H9 (cell line): ENCODE measurements at regions not wholly inside any gene's neighbourhood (a gene's known extent, or its start where the extent isn't known, plus 50 kb on each side); places are given as distances from the start of the nearest gene placed in this dataset.
A peak's percentile ranks its signal among the peaks of the same experiment; 100 is the strongest.

Source experiments
- DNase-seq: peaks from one replicate; pipeline ENCODE4 v3.0.0-alpha.2; 2017
- H2AFZ ChIP-seq: one replicate; pipeline ENCODE4 v1.6.1; 2013; ENCODE audit warnings: mild to moderate bottlenecking, low read length, control low read depth, moderate library complexity
- H2AK5ac ChIP-seq: 2 replicates; pipeline ENCODE4 v1.6.1; 2013; ENCODE audit warnings: low read length, control low read depth, mixed read lengths; ENCODE audit not compliant: insufficient read length
- H2BK120ac ChIP-seq: one replicate; pipeline ENCODE4 v1.6.1; 2013; ENCODE audit warnings: low read depth, mild to moderate bottlenecking, low read length, control low read depth, inconsistent platforms; ENCODE audit not compliant: poor library complexity, severe bottlenecking
- H2BK12ac ChIP-seq: 2 replicates; pipeline ENCODE4 v1.6.1; 2013; ENCODE audit warnings: low read length, control low read depth, mixed read lengths, low read depth; ENCODE audit not compliant: insufficient read length
- H2BK15ac ChIP-seq: 2 replicates; pipeline ENCODE4 v1.6.1; 2013; ENCODE audit warnings: low read depth, low read length, control low read depth
- H2BK20ac ChIP-seq: one replicate; pipeline ENCODE4 v1.6.1; 2013; ENCODE audit warnings: low read depth, mild to moderate bottlenecking, low read length, control low read depth, inconsistent platforms; ENCODE audit not compliant: poor library complexity, severe bottlenecking
- H2BK5ac ChIP-seq: 2 replicates; pipeline ENCODE4 v1.6.1; 2013; ENCODE audit warnings: low read length, control low read depth, mixed read lengths; ENCODE audit not compliant: insufficient read length
- H3K14ac ChIP-seq: 2 replicates; pipeline ENCODE4 v1.6.1; 2013; ENCODE audit warnings: low read length, control low read depth; ENCODE audit not compliant: insufficient read depth
- H3K18ac ChIP-seq: 2 replicates; pipeline ENCODE4 v1.6.1; 2013; ENCODE audit warnings: low read depth, mild to moderate bottlenecking, mixed read lengths, low read length, control low read depth; ENCODE audit not compliant: insufficient read length
- H3K23ac ChIP-seq: 2 replicates; pipeline ENCODE4 v1.6.1; 2013; ENCODE audit warnings: low read length, control low read depth, mixed read lengths, low read depth; ENCODE audit not compliant: insufficient read length
- H3K23me2 ChIP-seq: 2 replicates; pipeline ENCODE4 v1.6.1; 2013; ENCODE audit warnings: low read depth, mild to moderate bottlenecking, mixed read lengths, low read length, control low read depth; ENCODE audit not compliant: insufficient read length, poor library complexity, severe bottlenecking
- H3K27ac ChIP-seq: 2 replicates; pipeline ENCODE4 v1.5.1; 2013; ENCODE audit warnings: low read length, control low read depth, mixed read lengths, low read depth; ENCODE audit not compliant: insufficient read length
- H3K27me3 ChIP-seq: 2 replicates; pipeline ENCODE4 v1.6.1; 2013; ENCODE audit warnings: low read length, control low read depth, inconsistent platforms; ENCODE audit not compliant: insufficient read depth
- H3K4ac ChIP-seq: 2 replicates; pipeline ENCODE4 v1.6.1; 2013; ENCODE audit warnings: low read depth, mild to moderate bottlenecking, control low read depth, inconsistent platforms, low read length, moderate library complexity
- H3K4me1 ChIP-seq: 2 replicates; pipeline ENCODE4 v1.6.1; 2013; ENCODE audit warnings: low read length, control low read depth, inconsistent platforms; ENCODE audit not compliant: insufficient read depth
- H3K4me2 ChIP-seq: 2 replicates; pipeline ENCODE4 v1.6.1; 2013; ENCODE audit warnings: low read length, control low read depth, mixed read lengths; ENCODE audit not compliant: insufficient read length, insufficient read depth
- H3K56ac ChIP-seq: 2 replicates; pipeline ENCODE4 v1.6.1; 2013; ENCODE audit warnings: low read depth, mild to moderate bottlenecking, mixed read lengths, low read length, control low read depth; ENCODE audit not compliant: insufficient read length
- H3K79me1 ChIP-seq: 2 replicates; pipeline ENCODE4 v1.6.1; 2013; ENCODE audit warnings: low read depth, mild to moderate bottlenecking, moderate library complexity, low read length, control low read depth, inconsistent platforms; ENCODE audit not compliant: insufficient read depth, poor library complexity, severe bottlenecking
- H3K79me2 ChIP-seq: 2 replicates; pipeline ENCODE4 v1.6.1; 2013; ENCODE audit warnings: low read length, control low read depth, inconsistent platforms; ENCODE audit not compliant: insufficient read depth
- H3K9ac ChIP-seq: 2 replicates; pipeline ENCODE4 v1.6.1; 2013; ENCODE audit warnings: low read length, control low read depth, mixed read lengths; ENCODE audit not compliant: insufficient read length; ENCODE audit errors: extremely low read depth
- H3K9me3 ChIP-seq: one replicate; pipeline ENCODE4 v1.6.1; 2013; ENCODE audit warnings: low read depth, low read length, inconsistent platforms; ENCODE audit not compliant: control insufficient read depth
- H3T11ph ChIP-seq: one replicate; pipeline ENCODE4 v1.6.1; 2013; ENCODE audit warnings: mild to moderate bottlenecking, low read length, control low read depth, inconsistent platforms
- H4K20me1 ChIP-seq: one replicate; pipeline ENCODE4 v1.6.1; 2013; ENCODE audit not compliant: control insufficient read depth, insufficient read length, insufficient read depth
- H4K5ac ChIP-seq: 2 replicates; pipeline ENCODE4 v1.6.1; 2013; ENCODE audit warnings: low read depth, mild to moderate bottlenecking, mixed read lengths, low read length, control low read depth; ENCODE audit not compliant: insufficient read length
- H4K8ac ChIP-seq: replicated peaks from 2 replicates; pipeline ENCODE4 v1.6.1; 2013; ENCODE audit warnings: low read length, control low read depth, mixed read lengths, low read depth; ENCODE audit not compliant: insufficient read length
- H4K91ac ChIP-seq: 2 replicates; pipeline ENCODE4 v1.6.1; 2013; ENCODE audit warnings: low read depth, mild to moderate bottlenecking, moderate library complexity, mixed read lengths, low read length, control low read depth; ENCODE audit not compliant: insufficient read length
- H3K27ac Mint-ChIP-seq, 3 experiments: 2 replicates in 2 of 3; 3 replicates in 1 of 3; pipeline ENCODE4 v1.8.0; 2020 to 2021; ENCODE audit warnings: mixed read lengths in 3 of 3, mild to moderate bottlenecking in 1 of 3, moderate library complexity in 1 of 3
- H3K27me3 Mint-ChIP-seq: 2 replicates; pipeline ENCODE4 v1.8.0; 2021; ENCODE audit warnings: low read depth, mild to moderate bottlenecking, moderate library complexity, mixed read lengths
- H3K36me3 Mint-ChIP-seq, 3 experiments: 2 replicates in 2 of 3; 3 replicates in 1 of 3; pipeline ENCODE4 v1.8.0; 2020 to 2021; ENCODE audit warnings: low read depth in 3 of 3, mixed read lengths in 3 of 3; ENCODE audit not compliant: insufficient read depth in 1 of 3
- H3K4me1 Mint-ChIP-seq, 2 experiments: 2 replicates each; pipeline ENCODE4 v1.8.0; 2020; ENCODE audit warnings: mixed read lengths in 2 of 2
- H3K4me3 Mint-ChIP-seq, 2 experiments: 2 replicates in 1 of 2; 3 replicates in 1 of 2; pipeline ENCODE4 v1.8.0; 2020 to 2021; ENCODE audit warnings: mild to moderate bottlenecking in 2 of 2, mixed read lengths in 2 of 2, moderate library complexity in 1 of 2
- H3K9me3 Mint-ChIP-seq, 2 experiments: 2 replicates in 1 of 2; 3 replicates in 1 of 2; pipeline ENCODE4 v1.8.0; 2020; ENCODE audit warnings: mild to moderate bottlenecking in 2 of 2, mixed read lengths in 2 of 2, moderate library complexity in 1 of 2
- WGBS: extraction: QIAGEN DNeasy Blood & Tissue Kit; methylation state at CpG from one replicate; pipeline ENCODE4 v1.1.7; 2013; ENCODE audit warnings: missing lambda C conversion rate, low lambda C conversion rate, mixed read lengths; ENCODE audit not compliant: insufficient read length; ENCODE audit errors: extremely low coverage; 5-methylcytosine and 5-hydroxymethylcytosine counted together
- TF ChIP-seq, protein P1 (sequence below): fragments of 200-600 bp; sonication (generic); conservative IDR thresholded peaks from 3 replicates; pipeline ENCODE4 v1.8.0; 2021; ENCODE audit warnings: antibody characterized with exemption, mild to moderate bottlenecking

DNA sequence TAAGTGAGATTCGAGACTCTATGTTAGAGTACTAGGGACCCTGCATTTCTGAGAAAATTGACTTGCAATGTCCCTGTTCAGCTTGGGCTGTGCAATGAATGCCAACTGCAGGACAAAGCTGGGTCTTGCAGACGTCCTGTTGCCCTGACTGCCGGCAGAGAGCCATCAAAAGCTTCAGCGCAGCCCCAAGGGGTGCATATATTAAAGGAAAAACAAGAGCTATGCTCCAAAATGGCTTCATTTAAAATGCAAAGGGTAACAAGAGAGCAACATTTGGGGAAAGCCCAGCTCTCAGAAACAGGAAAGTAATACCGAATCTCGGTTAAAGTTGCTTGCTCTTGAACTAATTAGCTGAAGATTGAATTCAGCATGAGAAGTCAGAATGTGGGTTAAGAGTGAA is 110.9 kb upstream of the PNPT1 start:
- no peak overlapping the region for H3K9ac ChIP-seq
- H3K56ac ChIP-seq, result no peak overlapping the region
- H2BK20ac ChIP-seq, result no peak overlapping the region
- no peak overlapping the region for H2AFZ ChIP-seq
- no peak overlapping the region for H3T11ph ChIP-seq
- no peaks in the 10 kb centered on the region for H4K20me1 ChIP-seq
- no peaks in the 10 kb centered on the region for H3K23me2 ChIP-seq
- no peak for DNase-seq
- H3K79me2 ChIP-seq, result no peaks in the 10 kb centered on the region
- no peaks in the 10 kb centered on the region for H3K79me1 ChIP-seq
- H3K4me2 ChIP-seq, result no peak overlapping the region
- H3K27ac Mint-ChIP-seq, result peak overlapping the region in 1 of 3 experiments; percentile 35; a peak in 1 of 7 replicates
- no peaks in the 10 kb centered on the region for H3K36me3 Mint-ChIP-seq
- H2BK5ac ChIP-seq, result no peak overlapping the region
- H3K9me3 ChIP-seq, result no peaks in the 10 kb centered on the region
- no peak overlapping the region for H3K27ac ChIP-seq
- peaks cover 5 to 6% of the 10 kb centered on the region in 2 experiments for H3K4me1 Mint-ChIP-seq
- no peak overlapping the region for H4K91ac ChIP-seq
- H2AK5ac ChIP-seq, result no peak overlapping the region
- WGBS, result no CpG with 5 or more reads among the region's 6 CpGs
- H2BK15ac ChIP-seq, result no peak overlapping the region
- H3K27me3 Mint-ChIP-seq, result no peaks in the 10 kb centered on the region
- H3K4me1 ChIP-seq, result peaks cover 2% of the 10 kb centered on the region; the same call in 1 of the 2 replicates
- H2BK12ac ChIP-seq, result no peak overlapping the region
- no peak overlapping the region for H3K4me3 Mint-ChIP-seq
- H3K23ac ChIP-seq, result no peak overlapping the region
- no peak overlapping the region for H2BK120ac ChIP-seq
- H3K14ac ChIP-seq, result no peak overlapping the region
- H3K4ac ChIP-seq, result no peak overlapping the region
- H3K18ac ChIP-seq, result no peak overlapping the region
- no peak overlapping the region for H4K8ac ChIP-seq
- no peaks in the 10 kb centered on the region for H3K27me3 ChIP-seq
- TF ChIP-seq, protein P1, sequence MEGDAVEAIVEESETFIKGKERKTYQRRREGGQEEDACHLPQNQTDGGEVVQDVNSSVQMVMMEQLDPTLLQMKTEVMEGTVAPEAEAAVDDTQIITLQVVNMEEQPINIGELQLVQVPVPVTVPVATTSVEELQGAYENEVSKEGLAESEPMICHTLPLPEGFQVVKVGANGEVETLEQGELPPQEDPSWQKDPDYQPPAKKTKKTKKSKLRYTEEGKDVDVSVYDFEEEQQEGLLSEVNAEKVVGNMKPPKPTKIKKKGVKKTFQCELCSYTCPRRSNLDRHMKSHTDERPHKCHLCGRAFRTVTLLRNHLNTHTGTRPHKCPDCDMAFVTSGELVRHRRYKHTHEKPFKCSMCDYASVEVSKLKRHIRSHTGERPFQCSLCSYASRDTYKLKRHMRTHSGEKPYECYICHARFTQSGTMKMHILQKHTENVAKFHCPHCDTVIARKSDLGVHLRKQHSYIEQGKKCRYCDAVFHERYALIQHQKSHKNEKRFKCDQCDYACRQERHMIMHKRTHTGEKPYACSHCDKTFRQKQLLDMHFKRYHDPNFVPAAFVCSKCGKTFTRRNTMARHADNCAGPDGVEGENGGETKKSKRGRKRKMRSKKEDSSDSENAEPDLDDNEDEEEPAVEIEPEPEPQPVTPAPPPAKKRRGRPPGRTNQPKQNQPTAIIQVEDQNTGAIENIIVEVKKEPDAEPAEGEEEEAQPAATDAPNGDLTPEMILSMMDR, result no peak
- no peak overlapping the region for H4K5ac ChIP-seq
- no peaks in the 10 kb centered on the region for H3K9me3 Mint-ChIP-seq
